AG04450 (cell line): ENCODE measurements at regions not wholly inside any gene's neighbourhood (a gene's known extent, or its start where the extent isn't known, plus 50 kb on each side); places are given as distances from the start of the nearest gene placed in this dataset.

Source experiments
- CTCF ChIA-PET: fragments of 300-600, 350-600 bp; formaldehyde crosslinking; extraction: SDS; loops from one replicate; lab custom pipeline; 2022; ENCODE audit warnings: antibody characterized with exemption, inconsistent platforms; lab: Charles Lee
- POLR2A ChIA-PET: fragments of 350-600 bp; formaldehyde crosslinking; extraction: SDS; loops from one replicate; lab custom pipeline; 2021; ENCODE audit warnings: antibody characterized with exemption, inconsistent platforms; lab: Yijun Ruan, JAX
- DNase-seq: peaks from one replicate; pipeline ENCODE4 v3.0.0-alpha.2; 2011; ENCODE audit warnings: low read depth, low spot score
- H3K27ac ChIP-seq: one replicate; pipeline ENCODE4 v1.5.1; 2012; ENCODE audit warnings: low read depth, low read length, control low read depth
- H3K27me3 ChIP-seq: one replicate; pipeline ENCODE4 v1.6.0; 2012; ENCODE audit warnings: low read length; ENCODE audit not compliant: control insufficient read depth, insufficient read depth
- H3K4me3 ChIP-seq: 2 replicates; pipeline ENCODE4 v1.5.1; 2011; ENCODE audit warnings: mild to moderate bottlenecking, low read depth, low read length, control low read depth
- H3K9me3 ChIP-seq: 2 replicates; pipeline ENCODE4 v1.5.1; 2012; ENCODE audit warnings: low read length; ENCODE audit not compliant: control insufficient read depth, insufficient read depth
- TF ChIP-seq, protein P1 (sequence below): IDR thresholded peaks from 2 replicates; pipeline ENCODE4 v1.5.1; 2011; ENCODE audit warnings: low read depth, low read length, control low read depth, inconsistent platforms

DNA sequence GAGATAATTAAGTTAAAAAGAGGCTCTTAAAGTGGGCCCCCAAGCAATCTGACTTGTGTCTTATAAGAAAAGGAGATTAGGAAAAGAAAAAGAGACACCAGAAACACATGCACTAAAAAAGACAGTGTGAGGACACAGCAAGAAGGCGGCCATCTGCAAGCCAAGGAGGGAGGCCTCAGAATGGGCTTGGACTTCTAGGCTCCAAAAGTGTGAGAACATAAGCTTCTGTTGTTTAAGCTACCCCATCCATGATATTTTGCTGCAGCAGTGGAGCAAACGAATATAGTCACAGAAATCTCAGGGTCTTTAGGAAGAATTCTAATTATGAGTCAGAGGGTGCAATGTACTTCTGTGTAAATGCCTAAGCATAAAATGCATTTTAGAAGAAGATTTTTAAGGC, 399.3 kb upstream of the MMADHC start:
- Histone ChIP-seq H3K4me3 (no peak overlapping the region), H3K27me3 (no peaks in the 10 kb centered on the region), H3K9me3 (no peaks in the 10 kb centered on the region), H3K27ac (no peak overlapping the region)
- TF ChIP-seq, protein P1, sequence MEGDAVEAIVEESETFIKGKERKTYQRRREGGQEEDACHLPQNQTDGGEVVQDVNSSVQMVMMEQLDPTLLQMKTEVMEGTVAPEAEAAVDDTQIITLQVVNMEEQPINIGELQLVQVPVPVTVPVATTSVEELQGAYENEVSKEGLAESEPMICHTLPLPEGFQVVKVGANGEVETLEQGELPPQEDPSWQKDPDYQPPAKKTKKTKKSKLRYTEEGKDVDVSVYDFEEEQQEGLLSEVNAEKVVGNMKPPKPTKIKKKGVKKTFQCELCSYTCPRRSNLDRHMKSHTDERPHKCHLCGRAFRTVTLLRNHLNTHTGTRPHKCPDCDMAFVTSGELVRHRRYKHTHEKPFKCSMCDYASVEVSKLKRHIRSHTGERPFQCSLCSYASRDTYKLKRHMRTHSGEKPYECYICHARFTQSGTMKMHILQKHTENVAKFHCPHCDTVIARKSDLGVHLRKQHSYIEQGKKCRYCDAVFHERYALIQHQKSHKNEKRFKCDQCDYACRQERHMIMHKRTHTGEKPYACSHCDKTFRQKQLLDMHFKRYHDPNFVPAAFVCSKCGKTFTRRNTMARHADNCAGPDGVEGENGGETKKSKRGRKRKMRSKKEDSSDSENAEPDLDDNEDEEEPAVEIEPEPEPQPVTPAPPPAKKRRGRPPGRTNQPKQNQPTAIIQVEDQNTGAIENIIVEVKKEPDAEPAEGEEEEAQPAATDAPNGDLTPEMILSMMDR = no peak
- DNase-seq = no peak
- POLR2A ChIA-PET = no interaction called here
- CTCF ChIA-PET = no interaction called here

DNA sequence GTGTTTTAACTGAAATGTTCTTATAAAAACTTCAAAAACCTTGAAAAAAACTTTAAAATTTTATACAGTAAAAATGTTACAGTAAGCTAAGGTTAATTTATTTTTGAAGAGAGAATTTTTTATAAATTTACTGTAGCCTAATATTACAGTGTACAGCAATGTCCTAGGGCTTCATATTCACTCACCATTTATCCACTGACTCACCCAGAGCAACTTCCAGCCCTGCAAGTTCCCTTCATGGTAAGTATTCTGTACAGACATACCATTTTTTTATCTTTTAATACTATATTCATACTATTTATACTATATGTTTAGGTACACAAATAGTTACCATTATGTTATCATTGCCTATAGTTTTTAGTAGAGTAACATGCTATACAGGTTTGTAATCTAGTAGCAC, 396.7 kb upstream of the MMADHC start:
- ChIA-PET CTCF (no interaction called here), POLR2A (no interaction called here)
- H3K27ac ChIP-seq = no peak overlapping the region

DNA sequence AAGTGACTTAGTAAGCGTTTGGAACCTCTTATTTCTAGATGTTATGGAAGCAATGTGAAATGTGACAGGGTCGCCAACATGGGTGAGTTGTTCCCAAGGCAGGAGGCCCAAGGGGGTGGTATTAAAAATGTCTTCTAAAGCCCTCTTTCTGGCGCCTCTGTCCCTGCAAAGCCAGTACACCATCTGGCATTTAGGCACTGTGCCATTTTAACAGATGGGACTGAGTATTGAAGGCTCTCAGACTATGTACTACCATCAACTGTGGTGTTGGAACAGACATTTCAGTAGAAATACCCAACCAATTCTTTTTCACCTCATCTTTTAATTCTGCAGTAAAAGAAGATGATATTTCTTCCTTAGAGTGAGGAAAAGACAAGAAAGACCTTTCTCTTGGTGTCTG, 384.5 kb upstream of the MMADHC start:
- ChIA-PET POLR2A (no interaction called here), CTCF (no interaction called here)

More for the DNA sequence above, 396.7 kb upstream of the MMADHC start:
- TF ChIP-seq, protein P1 = no peak
- H3K9me3 ChIP-seq = no peaks in the 10 kb centered on the region
- no peaks in the 10 kb centered on the region for H3K27me3 ChIP-seq
- no peak overlapping the region for H3K4me3 ChIP-seq
- no peak for DNase-seq

DNA sequence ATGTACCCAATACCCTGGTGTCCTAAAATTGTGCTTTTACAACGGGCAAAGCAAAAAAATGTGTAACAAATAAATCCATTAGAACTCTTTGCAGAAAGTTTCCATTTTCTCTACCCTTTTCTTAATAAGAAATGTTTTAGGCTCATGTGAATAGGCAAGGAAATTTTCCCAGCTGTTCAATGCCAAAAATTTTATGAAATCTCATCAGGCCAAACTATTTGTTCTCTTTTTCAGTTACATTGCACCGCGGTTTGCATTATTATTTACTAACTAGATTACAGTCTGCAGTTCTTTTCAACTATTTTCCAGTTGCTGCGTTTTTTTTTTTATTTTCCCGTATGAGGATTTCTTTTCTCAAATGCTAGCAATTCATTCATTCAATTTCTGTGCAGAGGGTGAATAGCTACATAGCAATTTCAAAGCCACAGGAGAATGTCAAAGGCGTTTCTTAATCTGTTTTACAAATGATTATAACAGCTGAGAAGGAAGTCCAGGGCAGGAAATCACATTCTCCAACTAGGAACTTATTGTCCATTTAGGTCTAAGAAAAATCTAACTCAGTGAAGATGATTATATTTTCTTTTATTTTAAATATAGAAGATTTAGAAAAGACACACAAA, 367.5 kb upstream of the MMADHC start:
- TF ChIP-seq, protein P1 = no peak
- ChIA-PET POLR2A (no interaction called here), CTCF (interaction anchor here (0.7 kb wide), 1 partner anchor 48 kb away, joined by 3 read pairs; no protein-coding TSS in a partner anchor)
- Histone ChIP-seq H3K27ac (no peak overlapping the region), H3K4me3 (no peak overlapping the region), H3K27me3 (no peaks in the 10 kb centered on the region), H3K9me3 (no peaks in the 10 kb centered on the region)
- DNase-seq = no peak

More for the DNA sequence above, 384.5 kb upstream of the MMADHC start:
- Histone ChIP-seq H3K9me3 (no peaks in the 10 kb centered on the region), H3K27ac (no peak overlapping the region), H3K27me3 (no peaks in the 10 kb centered on the region), H3K4me3 (no peak overlapping the region)
- TF ChIP-seq, protein P1 = no peak
- no peak for DNase-seq

DNA sequence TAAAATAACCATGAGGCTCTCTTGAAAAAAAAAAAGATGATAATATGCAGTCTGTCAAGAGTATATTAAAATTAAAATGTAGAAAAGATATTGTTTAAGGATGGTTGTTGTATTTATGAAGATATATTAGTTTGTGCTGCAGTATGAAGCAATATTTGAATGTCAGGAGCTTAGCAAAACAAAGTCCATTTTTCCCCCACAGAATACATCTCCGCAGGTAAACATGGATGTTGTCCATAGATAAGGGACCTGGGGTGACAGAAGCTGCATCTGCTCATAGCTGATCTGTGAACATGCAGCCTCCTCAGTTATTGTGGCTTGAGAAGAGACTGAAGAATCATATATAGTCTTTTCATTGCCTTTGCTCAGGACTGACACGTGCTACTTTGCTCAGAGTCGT, 366.1 kb upstream of the MMADHC start:
- DNase-seq = no peak
- ChIA-PET POLR2A (no interaction called here), CTCF (no interaction called here)
- Histone ChIP-seq H3K4me3 (no peak overlapping the region), H3K27me3 (no peaks in the 10 kb centered on the region), H3K27ac (no peak overlapping the region), H3K9me3 (no peaks in the 10 kb centered on the region)
- TF ChIP-seq, protein P1 = no peak
